HCEC 1CT (cell line): ENCODE measurements at regions not wholly inside any gene's neighbourhood (a gene's known extent, or its start where the extent isn't known, plus 50 kb on each side); places are given as distances from the start of the nearest gene placed in this dataset.
"Not testable (repeated sequence)": the region's sequence is repeated elsewhere in the genome, so short reads cannot be mapped to it uniquely, and the experiment has no call there.

Experiments used
- DNase-seq: peaks from one replicate; pipeline ENCODE4 v3.0.0-alpha.2; 2017

GRCh38 chr6:8619408-8619807 is 184.1 kb upstream of the SLC35B3 start:
- DNase-seq = not testable (repeated sequence)

DNA sequence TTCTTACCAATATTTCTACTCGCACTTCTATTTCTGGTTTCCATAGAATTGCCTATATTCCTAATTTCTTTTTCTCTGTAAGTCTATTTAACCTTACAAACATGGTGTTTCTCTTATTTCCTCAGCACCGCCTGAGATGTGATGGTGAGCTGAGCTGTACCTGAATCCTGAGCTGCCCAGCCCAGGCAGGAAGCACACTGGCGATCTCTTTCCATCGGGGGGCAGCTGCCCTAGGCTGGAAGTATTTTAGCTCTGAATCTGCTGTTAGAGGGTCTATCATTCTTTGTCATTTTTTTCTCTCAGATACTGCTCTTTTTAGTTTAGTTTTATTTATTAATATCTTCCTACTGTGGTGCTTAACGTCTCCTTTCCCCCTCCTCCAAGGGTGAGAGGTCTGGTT is 173.4 kb upstream of the SLC35B3 start:
- no peak for DNase-seq

- no peak for DNase-seq
Observed at GRCh38 chr6:8589941-8590729, 154.8 kb upstream of the SLC35B3 start.

- no peak for DNase-seq
Observed at GRCh38 chr6:8588176-8588575, 152.8 kb upstream of the SLC35B3 start.

- DNase-seq = no peak
Observed at GRCh38 chr6:8583291-8583690, 147.9 kb upstream of the SLC35B3 start.

DNA sequence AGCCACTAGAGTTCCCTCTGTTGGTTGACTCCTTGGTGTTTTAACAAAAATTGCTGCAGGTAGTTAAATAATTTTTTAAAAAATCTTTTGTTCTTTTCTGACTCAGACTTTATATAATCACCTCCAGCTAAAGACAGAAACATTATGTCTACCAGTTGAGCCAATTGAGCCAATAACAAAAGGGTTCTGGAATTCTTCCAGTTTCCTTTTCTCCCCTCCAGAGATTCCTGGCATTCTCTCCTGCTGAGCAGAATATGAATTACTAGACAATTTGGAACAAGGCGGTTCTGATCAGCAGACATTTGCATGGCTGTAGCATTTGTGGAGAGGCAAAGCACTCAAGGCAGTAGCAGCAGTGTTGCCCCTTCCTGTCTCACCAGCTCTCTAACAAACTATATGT is 144.0 kb upstream of the SLC35B3 start:
- no peak for DNase-seq

GRCh38 chr6:8578006-8578405 is 142.7 kb upstream of the SLC35B3 start:
- DNase-seq = no peak

DNA sequence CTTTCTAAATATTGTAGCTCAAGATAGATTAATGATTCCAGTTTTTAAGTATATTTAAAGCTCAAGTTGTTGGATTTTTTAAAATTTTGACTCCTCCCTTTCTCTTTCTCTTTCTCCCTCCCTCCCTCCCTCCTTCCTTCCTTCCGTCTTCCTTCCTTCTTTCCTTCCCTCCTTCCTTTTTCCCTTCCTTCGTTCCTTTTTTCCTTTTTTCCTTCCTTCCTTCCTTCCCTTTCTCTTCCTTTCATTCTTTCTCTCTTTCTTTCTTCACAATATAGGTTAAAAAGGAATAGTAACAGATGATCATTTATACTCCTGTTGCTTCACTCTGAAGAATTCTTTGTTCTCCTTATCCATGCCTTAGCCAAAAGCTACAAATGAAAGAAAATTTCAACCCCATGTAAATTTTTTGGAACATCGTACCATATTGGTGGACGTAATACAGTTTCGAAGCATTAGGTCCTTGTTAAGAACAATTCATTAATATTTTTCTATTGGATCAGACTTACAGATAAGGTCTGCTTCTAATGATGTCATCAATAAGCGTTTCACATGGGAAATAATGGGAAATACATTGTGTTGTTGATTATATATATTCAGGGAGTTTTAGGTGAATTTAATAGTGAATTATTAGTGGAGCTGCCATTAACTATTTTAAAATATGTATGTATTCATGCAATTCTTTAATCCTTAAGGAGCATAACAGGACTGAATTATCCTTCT is 139.6 kb upstream of the SLC35B3 start:
- DNase-seq = no peak

DNA sequence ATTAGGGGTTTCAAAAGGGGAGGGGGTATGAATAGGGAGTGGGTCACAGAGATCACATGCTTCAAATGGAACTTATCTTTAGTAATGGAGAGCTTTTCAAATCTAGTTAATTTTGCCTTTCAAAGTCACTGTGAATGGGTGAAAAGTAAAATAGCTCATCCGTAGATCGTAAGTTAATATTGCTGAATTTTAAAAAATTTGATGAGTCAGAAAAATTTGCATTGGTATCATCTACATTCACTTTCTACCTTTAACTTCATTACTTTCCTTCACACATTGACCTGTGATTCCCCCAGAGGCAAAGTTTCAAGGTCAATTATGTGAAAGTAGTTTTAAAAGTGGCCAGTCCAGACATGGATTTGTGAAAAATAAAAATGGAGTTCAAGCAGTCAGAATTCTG is 139.0 kb upstream of the SLC35B3 start:
- DNase-seq = no peak

DNA sequence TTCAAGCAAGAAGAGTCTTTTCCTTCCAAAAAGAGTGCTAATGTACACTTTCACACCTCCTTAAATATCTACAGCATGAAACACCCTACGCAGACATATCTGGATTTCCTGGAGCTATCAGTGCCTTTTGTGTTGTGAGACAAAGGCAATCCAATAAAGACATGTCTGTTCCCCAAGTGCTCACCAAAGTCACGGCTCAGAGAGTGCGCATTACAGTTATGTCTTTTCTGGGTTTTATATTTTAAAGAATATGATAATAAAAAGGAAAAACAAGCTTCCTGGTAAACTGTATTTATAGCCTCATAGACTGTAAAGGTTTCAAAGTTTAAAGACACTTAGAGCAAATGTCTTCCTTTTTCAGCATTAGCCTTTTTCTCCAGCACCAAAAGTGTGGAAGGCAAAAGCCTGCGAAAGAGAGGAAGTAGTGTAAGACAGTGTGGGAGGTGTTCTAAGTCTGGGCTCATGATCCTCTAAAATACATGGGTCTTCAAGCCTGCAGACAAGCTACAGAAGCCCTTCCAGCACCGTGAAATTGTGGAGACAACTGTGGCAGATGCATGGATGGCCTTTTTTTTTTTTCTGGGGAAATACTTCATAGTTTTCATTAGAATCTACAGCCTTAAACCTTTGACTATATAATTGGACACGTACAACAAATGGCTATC is 135.0 kb upstream of the SLC35B3 start:
- DNase-seq = no peak

DNA sequence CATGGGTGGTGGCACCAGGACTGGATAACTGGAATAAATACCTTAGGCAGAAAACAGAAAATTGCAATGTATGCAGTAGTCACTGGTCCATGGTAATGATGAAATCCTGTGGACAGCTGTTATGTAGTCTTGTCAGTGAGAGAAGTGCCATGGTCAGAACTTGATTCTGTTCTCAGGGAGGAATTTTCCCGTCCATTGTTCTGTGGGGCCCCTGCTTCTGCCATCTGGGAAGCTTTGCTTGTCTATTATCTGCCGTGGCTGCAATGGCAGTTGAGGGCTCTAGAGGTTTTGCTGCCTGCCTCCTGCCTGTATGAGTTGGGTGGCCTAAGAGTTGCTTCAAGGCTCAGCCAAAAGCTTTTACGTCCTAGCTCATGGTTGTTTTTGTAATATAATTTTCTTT is 126.8 kb upstream of the SLC35B3 start:
- DNase-seq = no peak

DNA sequence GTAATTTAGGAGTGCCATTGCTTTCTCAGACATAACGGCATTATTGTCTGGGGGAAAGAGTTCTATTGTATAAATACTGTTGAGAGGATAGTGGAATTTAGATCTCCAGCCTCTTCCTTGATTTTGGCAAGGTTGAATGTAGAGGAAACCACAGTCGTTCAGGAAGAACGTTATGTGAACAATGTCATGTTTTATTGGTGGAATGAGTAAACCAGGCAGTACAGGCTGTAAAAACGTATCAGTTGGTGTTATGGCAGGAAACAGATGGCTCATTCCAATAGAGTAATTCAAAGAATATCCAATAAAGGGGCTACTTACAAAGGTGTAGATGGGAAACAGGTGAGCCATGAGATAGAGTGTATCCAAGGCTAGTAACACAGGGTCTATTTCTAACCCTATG is 123.6 kb upstream of the SLC35B3 start:
- no peak for DNase-seq

- DNase-seq = no peak
Observed at GRCh38 chr6:8557014-8557748, 121.8 kb upstream of the SLC35B3 start.

DNA sequence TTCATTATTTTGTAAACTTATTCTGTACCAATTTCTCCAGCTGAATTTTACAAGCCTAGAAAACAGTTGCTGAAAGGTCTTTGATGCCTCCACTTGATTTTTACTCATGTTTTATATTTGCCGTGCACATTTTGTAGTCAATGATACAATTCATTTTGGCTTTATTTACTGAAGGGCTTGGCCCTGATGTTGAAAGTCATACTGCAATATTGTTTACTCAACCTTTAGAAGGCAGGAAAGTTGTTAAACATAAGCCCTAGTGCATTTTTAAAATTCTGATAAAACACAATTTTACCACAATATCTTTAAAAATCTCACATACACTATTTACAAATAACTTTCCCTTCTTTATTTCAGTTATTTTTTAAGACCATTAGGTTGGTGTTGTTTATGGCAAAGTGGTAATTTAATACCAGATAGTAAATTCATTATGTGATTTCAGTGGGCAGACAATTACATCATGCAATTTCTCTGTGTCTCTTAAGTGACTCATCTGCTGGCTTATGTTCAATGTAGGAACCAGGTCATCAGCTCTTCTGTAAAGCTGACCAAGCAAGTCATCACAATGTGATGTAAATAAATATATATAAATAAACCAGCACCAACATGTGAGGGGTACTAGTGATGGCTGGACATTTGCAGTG is 121.1 kb upstream of the SLC35B3 start:
- peak; percentile 39 for DNase-seq

DNA sequence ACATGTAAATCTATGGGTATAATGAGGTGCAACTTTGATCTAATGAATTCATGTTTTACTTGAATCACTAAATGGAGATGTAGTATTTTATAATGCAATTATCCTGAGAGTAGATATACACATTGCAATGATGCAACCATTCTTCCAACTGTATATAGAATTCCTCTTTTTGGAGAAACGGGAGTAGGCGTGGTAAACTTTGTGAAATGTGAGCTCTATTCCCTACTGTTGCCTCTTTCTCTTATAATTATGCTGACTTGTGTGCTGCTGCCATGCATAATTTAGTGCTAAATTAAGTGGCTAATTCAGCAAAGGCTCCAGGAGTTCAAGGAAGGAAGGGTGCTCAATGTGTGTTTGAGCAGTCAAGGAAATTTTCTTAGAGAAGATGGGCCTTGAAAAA is 116.6 kb upstream of the SLC35B3 start:
- DNase-seq = no peak

DNA sequence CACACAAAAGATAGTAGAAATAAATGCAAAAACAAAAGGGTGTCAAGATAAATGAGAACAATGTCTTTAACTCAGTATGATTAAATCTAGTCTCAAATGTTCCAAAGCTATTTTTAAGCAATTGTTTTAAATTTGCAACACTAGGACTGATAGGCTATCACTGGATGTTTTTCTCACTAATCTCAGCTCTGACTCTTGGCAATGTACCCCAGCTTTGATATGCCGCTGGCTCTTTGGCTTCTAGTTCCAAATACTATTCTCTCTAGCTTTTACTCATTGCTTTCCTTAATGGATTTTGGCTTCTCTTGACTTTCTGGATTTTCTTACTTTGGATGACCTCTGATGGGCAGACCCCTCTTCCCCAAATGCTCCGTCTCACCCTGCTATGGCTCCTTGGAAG is 116.0 kb upstream of the SLC35B3 start:
- DNase-seq = no peak

DNA sequence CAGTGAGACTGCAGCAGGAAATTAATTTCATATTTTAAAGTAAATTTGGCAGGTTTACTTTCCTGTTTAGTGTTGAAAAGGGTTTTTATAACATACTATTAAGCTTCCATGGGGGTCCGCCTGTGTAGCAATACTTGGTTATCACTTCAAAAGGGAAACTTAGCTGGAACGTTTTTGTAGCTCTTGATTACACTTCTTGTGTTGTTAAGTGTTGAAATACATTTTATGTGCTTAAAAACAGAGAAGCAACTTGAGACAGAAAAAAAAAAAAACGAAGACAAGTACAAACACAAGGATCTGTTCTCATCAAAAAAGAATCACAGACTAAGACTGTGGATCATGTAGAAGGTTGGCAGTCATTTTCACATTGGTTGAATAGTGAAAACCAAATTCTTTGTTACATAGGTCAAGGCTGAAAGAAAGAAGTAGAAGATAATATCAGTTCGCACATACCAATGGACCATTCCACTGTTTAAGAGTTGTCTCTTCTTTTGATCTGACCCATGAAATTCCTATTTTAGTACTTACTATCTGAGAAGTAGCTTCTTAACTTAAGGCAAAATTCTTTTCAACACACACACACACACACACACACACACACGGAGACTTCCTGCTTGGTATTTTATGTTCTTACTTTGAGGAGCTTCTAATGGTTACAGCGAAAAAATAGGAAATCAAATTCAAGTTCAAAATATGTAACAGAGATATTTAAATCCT is 113.9 kb upstream of the SLC35B3 start:
- no peak for DNase-seq

DNA sequence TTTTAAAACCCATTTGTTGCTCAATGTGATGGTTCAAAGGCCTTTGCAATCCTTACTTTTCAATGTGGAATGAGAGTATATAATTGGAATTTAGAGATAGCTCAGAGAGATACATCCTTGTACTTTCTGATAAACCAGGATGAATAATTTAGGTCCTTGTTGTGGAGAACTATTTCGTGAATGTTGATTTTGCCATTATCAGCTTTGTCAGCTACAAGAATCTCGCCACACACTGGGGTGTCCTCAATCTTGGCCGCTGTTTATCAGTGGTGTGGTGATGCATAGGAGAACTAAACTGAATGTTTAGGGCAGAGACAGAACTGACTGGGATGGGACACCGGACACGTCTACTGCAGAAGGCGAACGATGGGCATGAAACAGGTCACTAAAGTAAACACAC is 111.2 kb upstream of the SLC35B3 start:
- no peak for DNase-seq

DNA sequence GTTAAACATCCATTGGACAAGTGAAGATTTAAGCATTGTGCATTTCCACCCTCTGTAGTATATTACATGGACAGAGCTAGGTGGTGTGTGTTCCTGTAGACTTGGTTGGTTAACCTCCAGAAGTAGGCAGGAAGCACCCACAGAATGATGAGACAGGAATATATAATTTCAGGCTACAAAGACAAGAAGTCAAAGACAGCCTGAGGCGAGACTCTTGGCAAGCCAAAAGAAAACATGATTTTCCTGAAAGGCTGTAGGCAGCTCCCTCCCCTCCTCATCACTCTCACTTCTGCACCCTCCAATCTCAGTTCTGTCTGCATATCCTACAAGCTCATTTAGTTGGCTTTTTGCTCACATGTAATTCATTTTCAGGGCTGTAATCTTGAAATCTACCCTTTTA is 110.0 kb upstream of the SLC35B3 start:
- no peak for DNase-seq

- no peak for DNase-seq
Observed at GRCh38 chr6:8543714-8544113, 108.4 kb upstream of the SLC35B3 start.

GRCh38 chr6:8539453-8539852 is 104.1 kb upstream of the SLC35B3 start:
- DNase-seq = no peak

- no peak for DNase-seq
Observed at GRCh38 chr6:8536122-8536521, 100.8 kb upstream of the SLC35B3 start.
